Stomach (tissue), 8 donors: ENCODE measurements at regions not wholly inside any gene's neighbourhood (a gene's known extent, or its start where the extent isn't known, plus 50 kb on each side); places are given as distances from the start of the nearest gene placed in this dataset.

Experiments
- DNase-seq, 2 donors: peaks; one replicate each; pipeline versions ENCODE4 v3.0.0 to v3.0.0-alpha.2; 2013 to 2019
- H3K27ac ChIP-seq, 5 donors: fragments of 200-600 bp in 4 of 5; sonication (generic) in 4 of 5; one replicate each; pipeline ENCODE4 v1.5.1; 2013 to 2019; ENCODE audit warnings: mild to moderate bottlenecking in 1 of 5, moderate library complexity in 1 of 5
- H3K27me3 ChIP-seq, 3 donors: fragments of 200-600 bp; sonication (generic); one replicate each; pipeline ENCODE4 v1.5.1; 2017 to 2019; ENCODE audit warnings: mixed run types in 1 of 3
- H3K36me3 ChIP-seq, 4 donors: fragments of 200-600 bp; sonication (generic); 1 replicate in 3 of 4; 2 replicates in 1 of 4; pipeline ENCODE4 v1.5.1; 2016 to 2019
- H3K4me1 ChIP-seq, 4 donors: fragments of 200-600 bp; sonication (generic); one replicate each; pipeline ENCODE4 v1.5.1; 2016 to 2019
- H3K4me3 ChIP-seq, 4 donors: fragments of 200-600 bp; sonication (generic) in 3 of 4; one replicate each; pipeline ENCODE4 v1.5.1; 2016 to 2019; ENCODE audit warnings: mild to moderate bottlenecking in 1 of 4
- H3K9me3 ChIP-seq, 4 donors: fragments of 200-600 bp; sonication (generic); one replicate each; pipeline ENCODE4 v1.5.1; 2016 to 2019
- CTCF ChIP-seq, 7 experiments: fragments of 450-650 bp in 4 of 7; fragments of 200-600 bp in 3 of 7; sonication (generic) in 3 of 7; IDR thresholded peaks; one replicate each; pipeline ENCODE4 v1.5.1; 2016 to 2019; ENCODE audit warnings: antibody characterized with exemption in 7 of 7, control low read depth in 2 of 7, mild to moderate bottlenecking in 1 of 7
- EP300 ChIP-seq: sonication (generic); formaldehyde crosslinking; IDR thresholded peaks from one replicate; pipeline ENCODE4 v1.6.1; 2017; ENCODE audit warnings: antibody characterized with exemption
- POLR2A ChIP-seq, 4 donors: fragments of 450-650 bp; IDR thresholded peaks; one replicate each; pipeline ENCODE4 v1.6.1; 2016; ENCODE audit warnings: antibody characterized with exemption in 4 of 4, control low read depth in 2 of 4, mild to moderate bottlenecking in 1 of 4, moderate library complexity in 1 of 4
- POLR2AphosphoS5 ChIP-seq, 3 donors: sonication (generic); formaldehyde crosslinking; IDR thresholded peaks; one replicate each; pipeline ENCODE4 v1.6.1; 2016; ENCODE audit warnings: antibody characterized with exemption in 3 of 3
- WGBS, 5 donors: extraction: QIAGEN DNeasy Blood & Tissue Kit in 3 of 5; methylation state at CpG; one replicate each; pipeline versions ENCODE4 v1.1.5 to v1.1.7; 2013 to 2018; 5-methylcytosine and 5-hydroxymethylcytosine counted together
- intact Hi-C: fragments of 100-400 bp; cut with DNase I; formaldehyde crosslinking; loops from one replicate; pipeline ENCODE4 v1.15.1; 2023; ENCODE audit warnings: low total_unique reads
- donor health status: healthy with polysubstance abuse.
- donor health status: Bipolar disorder and iron deficiency.
- donor health status: healthy.

- H3K36me3 ChIP-seq: peaks cover 27 to 89% (median 72%) of the 10 kb centered on the region in 4 donors
- no peak for TF ChIP-seq POLR2AphosphoS5 (IDR thresholded peaks at IDR 0.05)
- TF ChIP-seq POLR2A (IDR thresholded peaks at IDR 0.05): no peak
- TF ChIP-seq CTCF (IDR thresholded peaks at IDR 0.05): no peak
- no peak for TF ChIP-seq EP300
- no peaks in the 10 kb centered on the region for H3K4me1 ChIP-seq
- WGBS, 5 donors: 71 to 74% (median 72%) methylated on average over 4 of the region's 4 CpGs
- H3K9me3 ChIP-seq: peaks cover 0 to 5% (median 0%) of the 10 kb centered on the region in 4 donors
- no peak overlapping the region for H3K27ac ChIP-seq
- no peaks in the 10 kb centered on the region for H3K27me3 ChIP-seq
- no peak overlapping the region for H3K4me3 ChIP-seq
- intact Hi-C loops: no loop called here
- DNase-seq: no peak
Measured at GRCh38 chr10:49463605-49464004, 67.7 kb upstream of the DRGX start.

GRCh38 chr10:49458869-49459268 is 63.0 kb upstream of the DRGX start:
- Histone ChIP-seq H3K27me3 (no peaks in the 10 kb centered on the region), H3K9me3 (peaks cover 0 to 21% (median 9%) of the 10 kb centered on the region in 4 donors), H3K4me3 (no peak overlapping the region), H3K4me1 (no peaks in the 10 kb centered on the region), H3K36me3 (peaks cover 21 to 87% (median 73%) of the 10 kb centered on the region in 4 donors), H3K27ac (no peak overlapping the region)
- intact Hi-C loops: no loop called here
- WGBS, 5 donors: 88 to 95% (median 94%) methylated on average over 7 of the region's 7 CpGs
- DNase-seq: no peak
- TF ChIP-seq POLR2A (IDR thresholded peaks at IDR 0.05) (no peak), POLR2AphosphoS5 (IDR thresholded peaks at IDR 0.05) (no peak), EP300 (no peak), CTCF (IDR thresholded peaks at IDR 0.05) (no peak)

- Histone ChIP-seq H3K4me3 (no peak overlapping the region), H3K27ac (no peak overlapping the region), H3K9me3 (peaks cover 0 to 30% (median 18%) of the 10 kb centered on the region in 4 donors), H3K27me3 (no peaks in the 10 kb centered on the region), H3K4me1 (no peaks in the 10 kb centered on the region), H3K36me3 (peaks cover 21 to 87% (median 77%) of the 10 kb centered on the region in 4 donors)
- peak in 1 of 2 donors; percentile 9 for DNase-seq
- WGBS, 5 donors: 75 to 89% (median 82%) methylated on average over 8 of the region's 8 CpGs
- TF ChIP-seq CTCF (IDR thresholded peaks at IDR 0.05) (no peak), EP300 (no peak), POLR2A (IDR thresholded peaks at IDR 0.05) (no peak)
- intact Hi-C loops: no loop called here
Measured at GRCh38 chr10:49457686-49458085, 61.8 kb upstream of the DRGX start.

GRCh38 chr10:49448924-49449323 is 53.0 kb upstream of the DRGX start:
- intact Hi-C loops: no loop called here
- H3K27ac ChIP-seq: no peak overlapping the region
- H3K4me3 ChIP-seq: no peak overlapping the region
- H3K4me1 ChIP-seq: no peaks in the 10 kb centered on the region
- TF ChIP-seq POLR2A (IDR thresholded peaks at IDR 0.05): no peak
- no peak for TF ChIP-seq EP300
- TF ChIP-seq POLR2AphosphoS5 (IDR thresholded peaks at IDR 0.05): no peak
- TF ChIP-seq CTCF (IDR thresholded peaks at IDR 0.05): no peak
- H3K27me3 ChIP-seq: no peaks in the 10 kb centered on the region
- DNase-seq: no peak
- H3K36me3 ChIP-seq: peaks cover 0 to 8% (median 4%) of the 10 kb centered on the region in 4 donors
- H3K9me3 ChIP-seq: peaks cover 0 to 41% (median 21%) of the 10 kb centered on the region in 4 donors
